ENCODE measurements at regions not wholly inside any gene's neighbourhood (a gene's known extent, or its start where the extent isn't known, plus 50 kb on each side); places are given as distances from the start of the nearest gene placed in this dataset.

DNA sequence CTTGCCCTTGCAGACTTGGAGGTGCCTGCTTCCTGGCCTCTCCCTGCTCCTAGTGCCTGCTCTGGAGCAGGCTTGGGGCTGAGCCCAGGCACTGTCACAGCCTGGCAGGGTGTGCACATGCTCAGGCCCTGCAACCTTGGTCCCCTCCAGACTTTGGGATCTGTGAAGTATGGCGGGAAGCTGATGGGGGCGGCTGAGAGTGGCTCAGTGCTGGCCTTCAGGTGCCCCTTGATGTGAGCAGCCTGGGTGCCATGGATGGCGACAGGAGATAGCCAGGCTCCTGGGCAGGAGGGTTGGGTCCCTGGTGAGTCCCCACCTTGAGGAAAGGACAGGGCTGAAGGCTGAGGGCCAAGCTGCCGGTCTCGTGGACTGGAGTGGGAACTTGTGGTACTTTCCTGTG, 700.4 kb upstream of the KCND2 start:
- Mint-ChIP-seq H3K9me3 (ENCODE audit: unreplicated experiment) (peaks cover 4% of the 10 kb centered on the region), H3K4me1 (ENCODE audit: unreplicated experiment) (no peaks in the 10 kb centered on the region), H3K4me3 (ENCODE audit: unreplicated experiment) (no peak overlapping the region), H3K27ac (ENCODE audit: unreplicated experiment) (no peak overlapping the region), H3K36me3 (ENCODE audit: low read depth, unreplicated experiment) (peaks cover 4% of the 10 kb centered on the region), H3K27me3 (ENCODE audit: unreplicated experiment) (no peaks in the 10 kb centered on the region)
- no peak for DNase-seq (ENCODE audit: low spot score)
- no peak for TF ChIP-seq CTCF (IDR thresholded peaks at IDR 0.05; ENCODE audit: unreplicated experiment)

- H3K4me3 Mint-ChIP-seq (ENCODE audit: unreplicated experiment): no peak overlapping the region
- H3K27me3 Mint-ChIP-seq (ENCODE audit: unreplicated experiment): no peaks in the 10 kb centered on the region
- no peak for DNase-seq (ENCODE audit: low spot score)
- no peak for TF ChIP-seq CTCF (IDR thresholded peaks at IDR 0.05; ENCODE audit: unreplicated experiment)
- no peak overlapping the region for H3K27ac Mint-ChIP-seq (ENCODE audit: unreplicated experiment)
- no peaks in the 10 kb centered on the region for H3K4me1 Mint-ChIP-seq (ENCODE audit: unreplicated experiment)
- H3K9me3 Mint-ChIP-seq (ENCODE audit: unreplicated experiment): peaks cover 4% of the 10 kb centered on the region
- peaks cover 4% of the 10 kb centered on the region for H3K36me3 Mint-ChIP-seq (ENCODE audit: low read depth, unreplicated experiment)
Measured at GRCh38 chr7:119578116-119578515, 694.9 kb upstream of the KCND2 start.

DNA sequence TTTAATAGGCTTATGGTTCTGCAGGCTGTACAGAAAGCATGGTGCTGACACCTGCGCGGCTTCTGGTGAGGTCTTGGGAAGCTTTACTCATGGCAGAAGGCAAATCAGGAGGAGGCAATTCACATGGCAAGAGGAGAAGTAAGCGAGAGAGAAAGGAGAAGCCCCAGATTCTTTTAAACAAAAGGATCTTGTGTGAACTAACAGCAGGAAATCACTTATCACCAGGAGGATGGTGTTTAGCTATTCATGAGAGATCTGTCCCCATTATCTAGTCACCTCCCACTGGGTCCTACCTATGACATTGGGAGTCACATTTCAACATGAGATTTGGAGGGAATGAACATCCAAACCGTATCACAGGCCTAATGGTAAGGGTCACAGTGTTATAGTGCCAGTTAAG, 678.0 kb upstream of the KCND2 start:
- Mint-ChIP-seq H3K9me3 (ENCODE audit: unreplicated experiment) (no peaks in the 10 kb centered on the region), H3K27ac (ENCODE audit: unreplicated experiment) (no peak overlapping the region), H3K4me1 (ENCODE audit: unreplicated experiment) (peaks cover 6% of the 10 kb centered on the region), H3K4me3 (ENCODE audit: unreplicated experiment) (no peak overlapping the region), H3K36me3 (ENCODE audit: low read depth, unreplicated experiment) (no peaks in the 10 kb centered on the region), H3K27me3 (ENCODE audit: unreplicated experiment) (peaks cover 2% of the 10 kb centered on the region)
- DNase-seq (ENCODE audit: low spot score): no peak
- TF ChIP-seq CTCF (IDR thresholded peaks at IDR 0.05; ENCODE audit: unreplicated experiment): no peak

- peaks cover 6% of the 10 kb centered on the region for H3K4me1 Mint-ChIP-seq (ENCODE audit: unreplicated experiment)
Measured at GRCh38 chr7:119596651-119597050, 676.3 kb upstream of the KCND2 start.

GRCh38 chr7:119606297-119606696, 666.7 kb upstream of the KCND2 start:
- H3K9me3 Mint-ChIP-seq (ENCODE audit: unreplicated experiment): no peaks in the 10 kb centered on the region
- DNase-seq (ENCODE audit: low spot score): no peak
- no peak overlapping the region for H3K4me3 Mint-ChIP-seq (ENCODE audit: unreplicated experiment)
- H3K27ac Mint-ChIP-seq (ENCODE audit: unreplicated experiment): no peak overlapping the region
- H3K36me3 Mint-ChIP-seq (ENCODE audit: low read depth, unreplicated experiment): no peaks in the 10 kb centered on the region
- H3K4me1 Mint-ChIP-seq (ENCODE audit: unreplicated experiment): no peaks in the 10 kb centered on the region
- H3K27me3 Mint-ChIP-seq (ENCODE audit: unreplicated experiment): peaks cover under 1% of the 10 kb centered on the region
- TF ChIP-seq CTCF (IDR thresholded peaks at IDR 0.05; ENCODE audit: unreplicated experiment): no peak

More at GRCh38 chr7:119596651-119597050, 676.3 kb upstream of the KCND2 start:
- H3K27ac Mint-ChIP-seq (ENCODE audit: unreplicated experiment): no peak overlapping the region
- peaks cover 2% of the 10 kb centered on the region for H3K27me3 Mint-ChIP-seq (ENCODE audit: unreplicated experiment)
- no peak for DNase-seq (ENCODE audit: low spot score)
- no peaks in the 10 kb centered on the region for H3K9me3 Mint-ChIP-seq (ENCODE audit: unreplicated experiment)
- TF ChIP-seq CTCF (IDR thresholded peaks at IDR 0.05; ENCODE audit: unreplicated experiment): no peak
- H3K4me3 Mint-ChIP-seq (ENCODE audit: unreplicated experiment): no peak overlapping the region
- no peaks in the 10 kb centered on the region for H3K36me3 Mint-ChIP-seq (ENCODE audit: low read depth, unreplicated experiment)
